Ishikawa (cell line): ENCODE measurements at regions not wholly inside any gene's neighbourhood (a gene's known extent, or its start where the extent isn't known, plus 50 kb on each side); places are given as distances from the start of the nearest gene placed in this dataset.

Experiments
- CEBPB ChIP-seq: IDR thresholded peaks from 2 replicates; pipeline ENCODE4 v1.6.1; 2012
- EP300 ChIP-seq: IDR thresholded peaks from 2 replicates; pipeline ENCODE4 v1.6.1; 2012; ENCODE audit warnings: borderline replicate concordance
- FOXM1 ChIP-seq: IDR thresholded peaks from 2 replicates; pipeline ENCODE4 v1.6.1; 2012; ENCODE audit warnings: low read depth, borderline replicate concordance
- RAD21 ChIP-seq: IDR thresholded peaks from 2 replicates; pipeline ENCODE4 v1.6.1; 2012; ENCODE audit warnings: low read depth
- TAF1 ChIP-seq: IDR thresholded peaks from 2 replicates; pipeline ENCODE4 v1.6.1; 2012; ENCODE audit warnings: low read depth, mild to moderate bottlenecking
- TEAD4 ChIP-seq: IDR thresholded peaks from 2 replicates; pipeline ENCODE4 v1.6.1; 2012
- YY1 ChIP-seq: IDR thresholded peaks from 2 replicates; pipeline ENCODE4 v1.6.1; 2012; ENCODE audit warnings: low read depth
- ZBTB7A ChIP-seq: IDR thresholded peaks from 2 replicates; pipeline ENCODE4 v1.6.1; 2012; ENCODE audit warnings: low read depth
- TF ChIP-seq, protein P1 (sequence below): IDR thresholded peaks from 2 replicates; pipeline ENCODE4 v1.6.1; 2012; ENCODE audit warnings: low read depth, mild to moderate bottlenecking
- TF ChIP-seq, protein P2 (sequence below): IDR thresholded peaks from 2 replicates; pipeline ENCODE4 v1.6.1; 2012

DNA sequence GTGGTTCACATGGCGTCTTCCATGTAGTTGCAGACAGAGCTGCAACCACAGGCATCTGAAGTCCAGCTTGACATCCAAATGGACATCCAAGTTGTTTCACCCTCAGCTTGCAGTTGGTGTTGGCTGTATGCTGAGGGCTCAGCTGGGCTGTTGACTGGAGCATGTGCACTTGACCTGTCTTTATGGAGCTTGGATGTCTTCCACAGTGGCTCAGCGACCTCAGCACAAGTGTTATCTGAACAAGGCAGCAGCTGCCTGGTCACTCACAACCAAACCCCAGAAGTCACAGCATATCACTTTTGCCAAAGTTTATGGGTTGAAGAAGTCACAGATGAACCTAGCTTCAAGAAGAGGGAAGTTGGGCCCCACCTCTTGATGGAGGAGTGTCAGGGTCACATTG is 92.9 kb downstream of the TPRA1 start:
- TF ChIP-seq, protein P1, sequence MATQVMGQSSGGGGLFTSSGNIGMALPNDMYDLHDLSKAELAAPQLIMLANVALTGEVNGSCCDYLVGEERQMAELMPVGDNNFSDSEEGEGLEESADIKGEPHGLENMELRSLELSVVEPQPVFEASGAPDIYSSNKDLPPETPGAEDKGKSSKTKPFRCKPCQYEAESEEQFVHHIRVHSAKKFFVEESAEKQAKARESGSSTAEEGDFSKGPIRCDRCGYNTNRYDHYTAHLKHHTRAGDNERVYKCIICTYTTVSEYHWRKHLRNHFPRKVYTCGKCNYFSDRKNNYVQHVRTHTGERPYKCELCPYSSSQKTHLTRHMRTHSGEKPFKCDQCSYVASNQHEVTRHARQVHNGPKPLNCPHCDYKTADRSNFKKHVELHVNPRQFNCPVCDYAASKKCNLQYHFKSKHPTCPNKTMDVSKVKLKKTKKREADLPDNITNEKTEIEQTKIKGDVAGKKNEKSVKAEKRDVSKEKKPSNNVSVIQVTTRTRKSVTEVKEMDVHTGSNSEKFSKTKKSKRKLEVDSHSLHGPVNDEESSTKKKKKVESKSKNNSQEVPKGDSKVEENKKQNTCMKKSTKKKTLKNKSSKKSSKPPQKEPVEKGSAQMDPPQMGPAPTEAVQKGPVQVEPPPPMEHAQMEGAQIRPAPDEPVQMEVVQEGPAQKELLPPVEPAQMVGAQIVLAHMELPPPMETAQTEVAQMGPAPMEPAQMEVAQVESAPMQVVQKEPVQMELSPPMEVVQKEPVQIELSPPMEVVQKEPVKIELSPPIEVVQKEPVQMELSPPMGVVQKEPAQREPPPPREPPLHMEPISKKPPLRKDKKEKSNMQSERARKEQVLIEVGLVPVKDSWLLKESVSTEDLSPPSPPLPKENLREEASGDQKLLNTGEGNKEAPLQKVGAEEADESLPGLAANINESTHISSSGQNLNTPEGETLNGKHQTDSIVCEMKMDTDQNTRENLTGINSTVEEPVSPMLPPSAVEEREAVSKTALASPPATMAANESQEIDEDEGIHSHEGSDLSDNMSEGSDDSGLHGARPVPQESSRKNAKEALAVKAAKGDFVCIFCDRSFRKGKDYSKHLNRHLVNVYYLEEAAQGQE: no peak
- no peak for TF ChIP-seq YY1
- TF ChIP-seq RAD21: no peak
- TF ChIP-seq TAF1: no peak
- no peak for TF ChIP-seq CEBPB
- TF ChIP-seq EP300: no peak
- TF ChIP-seq, protein P2, sequence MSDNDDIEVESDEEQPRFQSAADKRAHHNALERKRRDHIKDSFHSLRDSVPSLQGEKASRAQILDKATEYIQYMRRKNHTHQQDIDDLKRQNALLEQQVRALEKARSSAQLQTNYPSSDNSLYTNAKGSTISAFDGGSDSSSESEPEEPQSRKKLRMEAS: no peak
- no peak for TF ChIP-seq FOXM1
- TF ChIP-seq ZBTB7A: no peak
- TF ChIP-seq TEAD4: no peak
